Esophagus muscularis mucosa (tissue), 4 donors: ENCODE measurements at regions not wholly inside any gene's neighbourhood (a gene's known extent, or its start where the extent isn't known, plus 50 kb on each side); places are given as distances from the start of the nearest gene placed in this dataset.

Experiments used
- EP300 ChIP-seq: sonication (generic); formaldehyde crosslinking; IDR thresholded peaks from one replicate; pipeline ENCODE4 v1.6.1; 2017; ENCODE audit warnings: antibody characterized with exemption
- POLR2A ChIP-seq: fragments of 450-650 bp; IDR thresholded peaks from one replicate; pipeline ENCODE4 v1.6.1; 2017; ENCODE audit warnings: antibody characterized with exemption, moderate library complexity, mild to moderate bottlenecking, low read depth
- TF ChIP-seq, protein P1 (sequence below), 3 experiments: fragments of 200-600 bp in 2 of 3; fragments of 450-650 bp in 1 of 3; sonication (generic) in 2 of 3; IDR thresholded peaks; one replicate each; pipeline ENCODE4 v1.5.1; 2017 to 2019; ENCODE audit warnings: antibody characterized with exemption in 3 of 3, mild to moderate bottlenecking in 2 of 3, moderate library complexity in 1 of 3

DNA sequence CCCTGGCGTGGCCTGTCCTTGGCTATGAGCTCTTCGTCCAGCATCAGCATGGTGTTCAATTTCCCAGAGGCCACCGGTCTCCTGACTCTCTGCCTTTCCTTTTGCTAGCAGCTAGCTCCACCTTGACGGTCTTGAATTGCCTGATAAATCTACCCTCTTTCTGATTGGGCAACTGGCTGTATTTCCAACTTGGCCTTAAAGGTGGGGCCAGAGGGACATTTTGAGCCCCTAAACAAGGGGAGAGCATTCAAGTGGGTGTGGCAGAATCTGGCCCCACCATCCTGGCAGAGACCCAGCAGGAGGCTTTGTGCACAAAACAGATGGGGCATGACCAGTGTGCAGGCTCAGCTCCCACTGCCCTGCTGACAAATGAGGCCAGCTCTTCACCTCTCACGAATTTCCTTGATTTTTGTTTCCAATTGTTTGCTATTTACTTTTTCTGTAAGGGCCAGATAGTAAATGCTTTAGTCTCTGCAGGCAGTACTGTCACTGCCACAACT is 148.9 kb upstream of the VSTM2B start:
- no peak for TF ChIP-seq POLR2A
- TF ChIP-seq, protein P1, sequence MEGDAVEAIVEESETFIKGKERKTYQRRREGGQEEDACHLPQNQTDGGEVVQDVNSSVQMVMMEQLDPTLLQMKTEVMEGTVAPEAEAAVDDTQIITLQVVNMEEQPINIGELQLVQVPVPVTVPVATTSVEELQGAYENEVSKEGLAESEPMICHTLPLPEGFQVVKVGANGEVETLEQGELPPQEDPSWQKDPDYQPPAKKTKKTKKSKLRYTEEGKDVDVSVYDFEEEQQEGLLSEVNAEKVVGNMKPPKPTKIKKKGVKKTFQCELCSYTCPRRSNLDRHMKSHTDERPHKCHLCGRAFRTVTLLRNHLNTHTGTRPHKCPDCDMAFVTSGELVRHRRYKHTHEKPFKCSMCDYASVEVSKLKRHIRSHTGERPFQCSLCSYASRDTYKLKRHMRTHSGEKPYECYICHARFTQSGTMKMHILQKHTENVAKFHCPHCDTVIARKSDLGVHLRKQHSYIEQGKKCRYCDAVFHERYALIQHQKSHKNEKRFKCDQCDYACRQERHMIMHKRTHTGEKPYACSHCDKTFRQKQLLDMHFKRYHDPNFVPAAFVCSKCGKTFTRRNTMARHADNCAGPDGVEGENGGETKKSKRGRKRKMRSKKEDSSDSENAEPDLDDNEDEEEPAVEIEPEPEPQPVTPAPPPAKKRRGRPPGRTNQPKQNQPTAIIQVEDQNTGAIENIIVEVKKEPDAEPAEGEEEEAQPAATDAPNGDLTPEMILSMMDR (IDR thresholded peaks at IDR 0.05) = no peak
- TF ChIP-seq EP300 = no peak
